Naive thymus-derived CD4-positive, alpha-beta T cell (primary cell): ENCODE measurements at regions not wholly inside any gene's neighbourhood (a gene's known extent, or its start where the extent isn't known, plus 50 kb on each side); places are given as distances from the start of the nearest gene placed in this dataset.

Source experiments
- ATAC-seq: fragments of 150-1000 bp; cut with Tn5 transposase; 2 replicates; pipeline ENCODE4 v1.10.0; 2021; ENCODE audit warnings: mild to moderate bottlenecking, moderate library complexity
- CTCF ChIA-PET: fragments of 350-600 bp; sonication (Branson Sonifier 250); formaldehyde crosslinking; loops from one replicate; lab custom pipeline; 2021; ENCODE audit warnings: antibody characterized with exemption; lab: Charles Lee
- POLR2A ChIA-PET: fragments of 350-600 bp; sonication (Branson Sonifier 250); formaldehyde crosslinking; loops from one replicate; lab custom pipeline; 2021; ENCODE audit warnings: antibody characterized with exemption, inconsistent platforms; lab: Charles Lee
- DNase-seq, 9 donors: peaks; one replicate each; pipeline versions ENCODE4 v3.0.0 to v3.0.0-alpha.2; 2020 to 2022; ENCODE audit warnings: mixed read lengths in 1 of 9
- H3K27ac ChIP-seq: one replicate; pipeline ENCODE4 v1.7.0; 2013; ENCODE audit warnings: mild to moderate bottlenecking, low read depth, low read length, moderate library complexity
- H3K27me3 ChIP-seq, 2 donors: one replicate each; pipeline ENCODE4 v1.7.0; 2013; ENCODE audit warnings: low read length in 2 of 2, mild to moderate bottlenecking in 2 of 2, moderate library complexity in 2 of 2; ENCODE audit not compliant: control insufficient read depth in 2 of 2, insufficient read depth in 2 of 2
- H3K36me3 ChIP-seq, 3 experiments: 1 replicate in 2 of 3; 2 replicates in 1 of 3; pipeline ENCODE4 v1.7.0; 2013; ENCODE audit warnings: low read length in 3 of 3, mild to moderate bottlenecking in 3 of 3, moderate library complexity in 1 of 3; ENCODE audit not compliant: insufficient read depth in 3 of 3, control insufficient read depth in 2 of 3
- H3K4me1 ChIP-seq, 2 donors: one replicate each; pipeline ENCODE4 v1.7.0; 2013; ENCODE audit warnings: low read length in 2 of 2, mild to moderate bottlenecking in 2 of 2, moderate library complexity in 1 of 2; ENCODE audit not compliant: control insufficient read depth in 2 of 2, insufficient read depth in 2 of 2
- H3K4me3 ChIP-seq: 2 replicates; pipeline ENCODE4 v1.7.0; 2013; ENCODE audit warnings: mild to moderate bottlenecking, low read length
- H3K9me3 ChIP-seq, 3 experiments: 1 replicate in 2 of 3; 2 replicates in 1 of 3; pipeline ENCODE4 v1.7.0; 2013; ENCODE audit warnings: low read length in 3 of 3; ENCODE audit not compliant: control insufficient read depth in 2 of 3
- H3K27ac Mint-ChIP-seq, 9 donors: one replicate each; pipeline ENCODE4 v1.8.0; 2020 to 2022; ENCODE audit warnings: mixed read lengths in 9 of 9, mild to moderate bottlenecking in 8 of 9, moderate library complexity in 5 of 9, inconsistent platforms in 2 of 9
- H3K27me3 Mint-ChIP-seq, 5 donors: one replicate each; pipeline ENCODE4 v1.8.0; 2021 to 2022; ENCODE audit warnings: mixed read lengths in 5 of 5, mild to moderate bottlenecking in 1 of 5
- H3K36me3 Mint-ChIP-seq, 5 donors: one replicate each; pipeline ENCODE4 v1.8.0; 2020 to 2022; ENCODE audit warnings: mixed read lengths in 5 of 5, mild to moderate bottlenecking in 3 of 5, inconsistent platforms in 1 of 5
- H3K4me1 Mint-ChIP-seq, 7 donors: one replicate each; pipeline ENCODE4 v1.8.0; 2020 to 2022; ENCODE audit warnings: mixed read lengths in 7 of 7, mild to moderate bottlenecking in 3 of 7, inconsistent platforms in 1 of 7
- H3K4me3 Mint-ChIP-seq, 10 donors: one replicate each; pipeline ENCODE4 v1.8.0; 2020 to 2022; ENCODE audit warnings: mild to moderate bottlenecking in 10 of 10, mixed read lengths in 10 of 10, moderate library complexity in 6 of 10, inconsistent platforms in 2 of 10
- H3K9me3 Mint-ChIP-seq, 11 donors: one replicate each; pipeline ENCODE4 v1.8.0; 2020 to 2022; ENCODE audit warnings: mixed read lengths in 11 of 11, mild to moderate bottlenecking in 4 of 11, inconsistent platforms in 1 of 11, moderate library complexity in 1 of 11
- intact Hi-C, 2 donors: fragments of 100-400 bp; cut with micrococcal nuclease; formaldehyde crosslinking; loops; one replicate each; pipeline ENCODE4 v1.15.1; 2023

DNA sequence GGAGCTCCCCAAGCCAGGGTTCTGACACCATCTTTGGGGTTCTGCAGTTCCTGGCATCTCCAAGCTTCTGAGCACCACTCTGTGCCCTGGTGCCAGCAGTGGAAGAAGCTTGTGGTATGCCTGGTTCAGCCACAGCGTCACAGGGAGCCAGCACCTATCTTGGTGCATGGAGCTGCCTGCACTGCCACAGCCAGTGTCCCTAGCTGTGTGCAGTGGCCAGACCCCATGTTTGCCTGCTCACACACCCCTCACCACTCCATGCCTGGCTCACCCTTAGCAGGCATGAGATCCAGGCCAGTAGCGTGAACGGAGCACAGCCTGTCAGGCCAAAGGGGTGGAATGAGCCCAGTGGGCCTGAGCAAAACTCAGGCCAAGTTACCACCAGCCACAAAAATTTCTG is 290.2 kb upstream of the LRATD1 start:
- POLR2A ChIA-PET: no interaction called here
- no peak overlapping the region for H3K27ac Mint-ChIP-seq
- no peak overlapping the region for H3K4me3 Mint-ChIP-seq
- Histone ChIP-seq H3K27me3 (no peaks in the 10 kb centered on the region), H3K4me3 (no peak overlapping the region), H3K4me1 (no peaks in the 10 kb centered on the region), H3K9me3 (no peaks in the 10 kb centered on the region), H3K27ac (no peak overlapping the region), H3K36me3 (no peaks in the 10 kb centered on the region)
- no peak for ATAC-seq
- CTCF ChIA-PET: no interaction called here
- H3K36me3 Mint-ChIP-seq: no peaks in the 10 kb centered on the region
- no peak for DNase-seq
- peaks cover 0 to 1% (median 0%) of the 10 kb centered on the region in 7 donors for H3K4me1 Mint-ChIP-seq
- no peaks in the 10 kb centered on the region for H3K27me3 Mint-ChIP-seq
- peaks cover 0 to 8% (median 0%) of the 10 kb centered on the region in 11 donors for H3K9me3 Mint-ChIP-seq
- intact Hi-C loops: no loop called here

DNA sequence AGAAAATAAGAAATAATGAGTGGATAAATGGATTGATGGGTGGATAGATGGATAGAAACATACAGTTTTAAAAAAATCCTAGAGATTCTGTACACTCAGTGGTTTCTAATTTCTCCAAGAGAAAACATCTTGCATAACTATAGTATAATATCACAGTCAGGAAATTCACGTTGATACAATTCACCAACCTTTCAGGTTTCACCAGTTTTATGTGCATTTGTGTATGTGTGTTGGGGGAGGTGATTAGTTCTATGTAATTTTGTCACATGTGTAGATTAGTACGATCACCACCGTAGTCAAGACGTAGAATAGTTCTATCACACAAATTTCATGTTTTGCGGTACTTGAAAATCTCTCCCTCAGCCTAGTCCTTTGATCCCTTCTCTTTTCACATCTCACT is 288.2 kb upstream of the LRATD1 start:
- H3K36me3 Mint-ChIP-seq: no peaks in the 10 kb centered on the region

DNA sequence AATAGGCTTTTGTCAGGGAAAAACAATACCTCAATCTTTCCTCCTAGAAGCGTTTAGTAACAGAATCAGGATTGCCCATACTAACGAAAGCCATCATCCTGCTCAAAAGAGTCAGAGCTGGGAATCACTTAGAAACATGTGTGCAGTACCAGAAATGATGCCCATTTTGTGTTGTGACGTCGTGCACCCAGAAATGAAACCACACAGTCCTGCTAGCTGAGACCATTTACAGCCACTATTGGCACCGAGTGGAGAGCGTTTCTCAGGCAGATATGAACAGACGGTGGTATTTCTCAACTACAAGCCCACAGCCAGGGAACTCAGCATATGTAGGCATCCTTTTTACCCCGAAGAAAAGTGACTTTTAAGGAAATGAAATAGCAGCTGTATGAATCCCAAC is 284.3 kb upstream of the LRATD1 start:
- Histone ChIP-seq H3K4me1 (no peaks in the 10 kb centered on the region), H3K27me3 (no peaks in the 10 kb centered on the region), H3K9me3 (no peaks in the 10 kb centered on the region), H3K4me3 (no peak overlapping the region), H3K36me3 (no peaks in the 10 kb centered on the region), H3K27ac (no peak overlapping the region)
- no peak overlapping the region for H3K4me3 Mint-ChIP-seq
- DNase-seq: no peak
- intact Hi-C loops: no loop called here
- H3K9me3 Mint-ChIP-seq: peaks cover 0 to 22% (median 5%) of the 10 kb centered on the region in 11 donors
- CTCF ChIA-PET: no interaction called here
- no peak for ATAC-seq
- H3K4me1 Mint-ChIP-seq: peaks cover 0 to 2% (median 0%) of the 10 kb centered on the region in 7 donors
- no peaks in the 10 kb centered on the region for H3K27me3 Mint-ChIP-seq
- POLR2A ChIA-PET: no interaction called here
- H3K27ac Mint-ChIP-seq: no peak overlapping the region
- no peaks in the 10 kb centered on the region for H3K36me3 Mint-ChIP-seq

More for the DNA sequence above, 288.2 kb upstream of the LRATD1 start:
- Histone ChIP-seq H3K4me1 (no peaks in the 10 kb centered on the region), H3K9me3 (no peaks in the 10 kb centered on the region), H3K36me3 (no peaks in the 10 kb centered on the region), H3K27ac (no peak overlapping the region), H3K27me3 (no peaks in the 10 kb centered on the region), H3K4me3 (no peak overlapping the region)
- ChIA-PET CTCF (no interaction called here), POLR2A (no interaction called here)
- ATAC-seq (no peak), DNase-seq (no peak)
- Mint-ChIP-seq H3K4me3 (no peak overlapping the region), H3K9me3 (peaks cover 0 to 18% (median under 1%) of the 10 kb centered on the region in 11 donors), H3K27me3 (no peaks in the 10 kb centered on the region), H3K4me1 (no peaks in the 10 kb centered on the region), H3K27ac (no peak overlapping the region)
- intact Hi-C loops: no loop called here

DNA sequence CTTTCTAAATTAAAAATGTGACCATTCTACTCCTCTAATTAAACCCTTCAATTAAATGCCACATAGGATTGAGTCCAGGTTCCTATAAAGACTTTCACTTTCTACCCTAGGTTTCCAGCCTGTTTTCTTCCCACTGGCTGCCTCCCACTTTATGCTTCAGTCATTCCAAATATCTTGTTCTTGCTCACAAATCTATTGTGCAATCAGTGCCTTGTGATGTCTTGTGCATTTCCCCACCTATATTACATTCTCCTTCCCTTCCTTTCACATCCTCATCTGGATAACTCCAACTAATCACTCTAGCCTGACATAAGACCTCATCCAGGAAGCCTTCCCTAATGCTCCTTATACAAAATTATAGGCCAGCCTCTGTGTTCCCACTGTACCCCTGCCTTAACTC is 281.7 kb upstream of the LRATD1 start:
- H3K4me1 ChIP-seq: no peaks in the 10 kb centered on the region
- no peak overlapping the region for H3K27ac ChIP-seq
- no peaks in the 10 kb centered on the region for H3K36me3 Mint-ChIP-seq
- no peaks in the 10 kb centered on the region for H3K9me3 ChIP-seq
- H3K27me3 Mint-ChIP-seq: no peaks in the 10 kb centered on the region
- CTCF ChIA-PET: no interaction called here
- ATAC-seq: no peak
- H3K4me3 Mint-ChIP-seq: no peak overlapping the region
- H3K4me3 ChIP-seq: no peak overlapping the region
- no peak for DNase-seq
- peaks cover 0 to 21% (median 6%) of the 10 kb centered on the region in 11 donors for H3K9me3 Mint-ChIP-seq
- H3K4me1 Mint-ChIP-seq: peaks cover 0 to 2% (median 0%) of the 10 kb centered on the region in 7 donors
- POLR2A ChIA-PET: no interaction called here
- no peaks in the 10 kb centered on the region for H3K27me3 ChIP-seq
- intact Hi-C loops: no loop called here
- H3K27ac Mint-ChIP-seq: no peak overlapping the region
- H3K36me3 ChIP-seq: no peaks in the 10 kb centered on the region

DNA sequence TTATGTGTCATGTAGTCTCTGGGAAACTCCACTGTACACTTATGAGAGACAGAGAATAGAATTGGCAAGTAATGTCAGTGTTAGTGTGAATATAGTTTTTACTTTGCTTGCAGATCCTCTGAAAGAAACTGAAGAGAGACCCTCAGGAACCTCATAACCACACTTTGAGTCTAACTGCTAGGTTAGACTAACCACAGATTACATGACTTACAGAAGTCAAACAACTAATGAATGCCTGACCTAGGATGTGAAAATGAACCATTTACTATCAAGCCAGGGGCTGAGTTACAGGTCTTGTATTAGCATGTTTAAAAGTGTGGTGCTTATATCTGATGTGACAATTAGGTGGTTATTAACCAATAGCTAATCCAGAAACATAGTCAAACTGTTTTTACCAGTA is 280.4 kb upstream of the LRATD1 start:
- no peak for ATAC-seq
- Mint-ChIP-seq H3K27me3 (no peaks in the 10 kb centered on the region), H3K27ac (no peak overlapping the region), H3K36me3 (no peaks in the 10 kb centered on the region), H3K4me3 (no peak overlapping the region), H3K9me3 (peaks cover 0 to 19% (median 9%) of the 10 kb centered on the region in 11 donors), H3K4me1 (peaks cover 0 to 2% (median 0%) of the 10 kb centered on the region in 7 donors)
- CTCF ChIA-PET: no interaction called here
- Histone ChIP-seq H3K36me3 (no peaks in the 10 kb centered on the region), H3K4me1 (no peaks in the 10 kb centered on the region), H3K27me3 (no peaks in the 10 kb centered on the region), H3K4me3 (no peak overlapping the region), H3K27ac (no peak overlapping the region), H3K9me3 (no peaks in the 10 kb centered on the region)
- no peak for DNase-seq
- POLR2A ChIA-PET: no interaction called here
- intact Hi-C loops: no loop called here

DNA sequence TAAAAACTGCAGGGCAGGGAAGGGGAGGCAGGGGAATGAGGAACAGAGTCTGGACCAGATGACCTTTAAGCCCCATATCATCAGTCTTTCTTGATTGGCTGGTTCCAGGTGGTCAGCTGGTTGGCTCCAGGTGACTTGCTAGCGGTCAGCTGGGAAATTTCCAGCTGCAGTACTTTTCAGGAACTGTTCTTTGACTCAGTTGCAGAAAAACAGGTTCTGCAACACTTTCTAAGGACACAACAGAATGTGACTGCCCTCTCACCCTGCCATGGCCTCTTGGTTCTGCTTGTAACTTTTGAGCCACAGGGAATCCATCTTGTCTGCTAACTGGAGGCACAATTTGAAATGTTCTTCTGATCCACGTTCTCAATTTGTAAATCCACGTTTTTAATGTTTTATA is 278.3 kb upstream of the LRATD1 start:
- Histone ChIP-seq H3K27me3 (no peaks in the 10 kb centered on the region), H3K4me1 (no peaks in the 10 kb centered on the region), H3K4me3 (no peak overlapping the region), H3K36me3 (no peaks in the 10 kb centered on the region), H3K27ac (no peak overlapping the region), H3K9me3 (no peaks in the 10 kb centered on the region)
- Mint-ChIP-seq H3K4me3 (no peak overlapping the region), H3K27me3 (no peaks in the 10 kb centered on the region), H3K27ac (no peak overlapping the region), H3K9me3 (peaks cover 0 to 19% (median 5%) of the 10 kb centered on the region in 11 donors), H3K36me3 (no peaks in the 10 kb centered on the region), H3K4me1 (peaks cover 0 to 2% (median 0%) of the 10 kb centered on the region in 7 donors)
- ChIA-PET POLR2A (no interaction called here), CTCF (no interaction called here)
- DNase-seq (no peak), ATAC-seq (no peak)
- intact Hi-C loops: no loop called here

DNA sequence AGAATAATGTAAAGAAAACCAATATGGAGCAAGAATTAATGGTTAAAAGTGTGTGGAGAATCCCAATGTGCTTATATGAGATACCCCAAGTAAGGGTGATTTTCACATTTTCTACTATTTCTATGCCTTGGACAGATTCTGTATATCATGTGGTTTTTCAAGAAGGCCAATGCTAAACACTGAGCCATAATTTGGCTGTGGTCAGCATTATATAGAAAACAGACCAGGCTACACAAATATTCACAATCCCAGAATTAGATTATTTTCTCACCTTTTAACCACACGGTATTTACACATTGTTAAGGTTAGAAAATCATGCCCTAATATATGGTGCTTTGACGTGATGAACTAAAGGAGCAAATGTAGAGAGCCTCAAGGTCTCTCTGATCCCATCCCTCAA is 277.4 kb upstream of the LRATD1 start:
- peaks cover 0 to 2% (median 0%) of the 10 kb centered on the region in 7 donors for H3K4me1 Mint-ChIP-seq
- DNase-seq: no peak
- peaks cover 0 to 19% (median 5%) of the 10 kb centered on the region in 11 donors for H3K9me3 Mint-ChIP-seq
- Histone ChIP-seq H3K27me3 (no peaks in the 10 kb centered on the region), H3K4me1 (no peaks in the 10 kb centered on the region), H3K36me3 (no peaks in the 10 kb centered on the region), H3K9me3 (no peaks in the 10 kb centered on the region), H3K4me3 (no peak overlapping the region), H3K27ac (no peak overlapping the region)
- ATAC-seq: no peak
- no peak overlapping the region for H3K27ac Mint-ChIP-seq
- no peaks in the 10 kb centered on the region for H3K27me3 Mint-ChIP-seq
- H3K4me3 Mint-ChIP-seq: no peak overlapping the region
- POLR2A ChIA-PET: no interaction called here
- no peaks in the 10 kb centered on the region for H3K36me3 Mint-ChIP-seq
- CTCF ChIA-PET: no interaction called here
- intact Hi-C loops: no loop called here
